Activated CD4-positive, alpha-beta memory T cell treated with anti-CD3 and anti-CD28 coated beads for 36 hours (primary cell): ENCODE measurements at regions not wholly inside any gene's neighbourhood (a gene's known extent, or its start where the extent isn't known, plus 50 kb on each side); places are given as distances from the start of the nearest gene placed in this dataset.

Experiments
- CTCF ChIA-PET: fragments of 350-600 bp; sonication (Branson Sonifier 250); formaldehyde crosslinking; loops from one replicate; lab custom pipeline; 2021; ENCODE audit warnings: antibody characterized with exemption, inconsistent platforms; lab: Charles Lee
- POLR2A ChIA-PET: fragments of 350-600 bp; sonication (Branson Sonifier 250); formaldehyde crosslinking; loops from one replicate; lab custom pipeline; 2021; ENCODE audit warnings: antibody characterized with exemption; lab: Charles Lee
- DNase-seq: peaks from one replicate; pipeline ENCODE4 v3.0.0-alpha.2; 2020
- H3K27ac Mint-ChIP-seq: one replicate; pipeline ENCODE4 v1.8.0; 2021; ENCODE audit warnings: mixed read lengths
- H3K27me3 Mint-ChIP-seq: one replicate; pipeline ENCODE4 v1.8.0; 2021; ENCODE audit warnings: mixed read lengths
- H3K36me3 Mint-ChIP-seq: one replicate; pipeline ENCODE4 v1.8.0; 2021; ENCODE audit warnings: mixed read lengths
- H3K4me1 Mint-ChIP-seq: one replicate; pipeline ENCODE4 v1.8.0; 2021; ENCODE audit warnings: low read depth, mixed read lengths
- H3K4me3 Mint-ChIP-seq: one replicate; pipeline ENCODE4 v1.8.0; 2021; ENCODE audit warnings: mild to moderate bottlenecking, mixed read lengths
- H3K9me3 Mint-ChIP-seq: one replicate; pipeline ENCODE4 v1.8.0; 2021; ENCODE audit warnings: mixed read lengths
- intact Hi-C: fragments of 100-400 bp; cut with micrococcal nuclease; formaldehyde crosslinking; loops from one replicate; pipeline ENCODE4 v1.15.1; 2023

DNA sequence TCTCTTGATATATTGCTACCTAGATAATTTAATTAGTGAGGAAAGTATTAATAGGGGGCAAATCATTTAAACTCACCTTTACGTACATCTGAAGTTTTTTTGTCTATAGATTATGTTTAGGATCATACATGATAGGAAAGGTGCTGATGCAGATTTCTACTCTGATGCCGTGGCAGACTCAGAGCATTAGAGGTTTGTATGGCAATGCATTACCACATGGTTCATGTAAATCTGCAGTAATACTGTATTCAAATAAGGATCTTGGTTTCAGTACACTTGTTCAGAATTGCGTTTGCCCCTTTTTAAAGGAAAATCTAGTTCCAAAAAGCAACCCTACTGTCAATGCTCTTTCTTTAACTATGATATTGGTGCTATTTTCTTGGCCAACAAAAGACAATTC is 288.3 kb downstream of the PTPRC start:
- ChIA-PET CTCF (no interaction called here), POLR2A (no interaction called here)
- Mint-ChIP-seq H3K27ac (no peak overlapping the region), H3K9me3 (no peaks in the 10 kb centered on the region), H3K27me3 (no peaks in the 10 kb centered on the region), H3K36me3 (no peaks in the 10 kb centered on the region), H3K4me3 (no peak overlapping the region), H3K4me1 (peaks cover 42% of the 10 kb centered on the region)
- no peak for DNase-seq
- intact Hi-C loops = no loop called here

DNA sequence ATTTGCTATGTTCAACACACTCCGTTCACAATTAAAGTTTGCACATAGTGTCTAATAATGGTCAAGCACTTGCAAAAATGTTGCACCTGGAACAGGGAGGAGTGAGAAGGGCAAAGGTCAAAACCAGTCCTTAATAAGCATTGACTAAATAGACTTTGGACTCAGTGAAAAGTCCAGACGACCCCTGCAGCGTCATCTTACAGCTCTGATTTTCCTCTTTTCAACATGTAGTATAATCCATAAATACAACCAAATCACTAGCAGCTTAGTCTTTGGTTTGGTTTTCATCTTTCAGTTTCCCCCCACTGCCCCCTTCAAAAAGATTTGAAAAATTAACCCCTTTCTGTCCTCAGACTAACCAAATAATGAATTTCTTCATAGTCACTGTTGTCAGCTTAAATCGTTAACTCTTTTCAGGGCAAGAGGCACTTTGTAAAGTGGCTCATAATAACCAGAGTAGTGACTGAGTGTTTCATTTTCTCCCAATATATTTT is 290.3 kb downstream of the PTPRC start:
- peak overlapping the region; percentile 1 for H3K4me3 Mint-ChIP-seq

DNA sequence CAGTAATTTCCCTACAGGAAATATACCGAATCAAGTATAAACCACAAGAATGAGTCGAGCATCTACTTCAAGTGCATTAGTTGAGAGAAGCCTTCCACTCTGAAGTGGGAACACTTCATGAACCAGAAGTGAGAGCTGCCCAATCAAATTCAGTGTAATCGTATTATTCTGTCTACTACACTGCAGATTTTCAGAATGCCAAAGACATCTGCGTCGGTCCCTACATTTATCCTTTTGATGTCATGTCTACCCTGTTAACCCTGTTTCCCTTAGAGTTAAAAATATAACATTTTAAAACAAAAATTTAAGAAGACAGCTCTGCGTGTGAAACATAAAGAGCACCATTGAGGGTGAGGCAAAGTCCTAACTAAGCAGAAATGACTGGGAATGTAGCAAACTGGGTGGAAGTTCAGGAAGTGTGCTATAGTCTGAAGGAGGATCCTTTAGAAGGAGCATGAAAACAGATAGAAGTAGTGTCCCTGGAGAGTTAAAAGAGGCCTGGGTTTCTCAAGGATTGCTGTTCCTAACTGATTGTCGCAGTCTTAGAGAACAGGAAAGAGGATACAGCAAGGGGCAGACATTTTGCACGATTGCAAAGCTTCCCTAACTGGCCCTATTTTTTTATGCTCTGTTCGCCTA is 291.2 kb downstream of the PTPRC start:
- H3K4me1 Mint-ChIP-seq = peaks cover 33% of the 10 kb centered on the region
- no peaks in the 10 kb centered on the region for H3K36me3 Mint-ChIP-seq
- H3K27me3 Mint-ChIP-seq = no peaks in the 10 kb centered on the region
- no peaks in the 10 kb centered on the region for H3K9me3 Mint-ChIP-seq
- DNase-seq = no peak
- H3K4me3 Mint-ChIP-seq = peak overlapping the region; percentile 52
- ChIA-PET CTCF (no interaction called here), POLR2A (interaction anchor here (0.7 kb wide), 1 partner anchor 11 kb away, joined by 3 read pairs; no protein-coding TSS in a partner anchor)
- intact Hi-C loops = loop anchor here (10.0 kb wide), 1 partner anchor 765 kb away; no protein-coding TSS in a partner anchor
- peak overlapping the region; percentile 12 for H3K27ac Mint-ChIP-seq

More for the DNA sequence above, 290.3 kb downstream of the PTPRC start:
- Mint-ChIP-seq H3K27ac (no peak overlapping the region), H3K27me3 (no peaks in the 10 kb centered on the region), H3K9me3 (no peaks in the 10 kb centered on the region), H3K36me3 (no peaks in the 10 kb centered on the region), H3K4me1 (peaks cover 37% of the 10 kb centered on the region)
- intact Hi-C loops = no loop called here
- CTCF ChIA-PET = interaction anchor here (0.7 kb wide), 2 partner anchors 21 to 184 kb away, joined by 3 read pairs; no protein-coding TSS in a partner anchor
- POLR2A ChIA-PET = no interaction called here
- DNase-seq = no peak

DNA sequence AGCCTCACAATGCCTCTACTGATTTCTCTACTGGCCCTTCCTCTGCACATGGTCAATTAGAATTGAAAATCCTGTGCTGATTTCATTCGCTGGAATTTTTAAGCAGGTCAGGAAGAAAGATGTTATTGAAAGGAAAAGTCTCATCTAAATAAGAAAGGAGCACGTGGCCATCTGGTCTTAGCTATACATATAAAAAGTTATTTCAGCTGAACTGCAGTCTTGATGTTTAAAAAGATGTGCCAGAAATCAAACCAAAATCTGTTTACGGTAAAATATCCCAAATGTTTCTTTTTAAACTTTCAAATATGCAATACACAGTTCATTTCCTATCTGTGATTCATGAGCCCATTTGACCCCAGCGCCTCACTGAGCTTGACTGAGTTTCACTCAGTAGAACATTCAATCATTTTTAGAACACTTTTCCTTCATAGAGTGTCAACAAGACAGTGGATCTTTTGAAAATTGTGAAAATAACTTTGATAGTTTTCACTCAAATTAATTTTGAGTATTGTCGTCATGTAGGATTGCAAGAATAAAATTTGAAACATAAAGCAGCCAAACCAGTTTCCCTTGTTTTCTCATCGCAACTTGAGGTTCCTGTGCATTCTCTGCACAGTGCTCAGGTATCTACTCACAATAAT is 293.6 kb downstream of the PTPRC start:
- no peaks in the 10 kb centered on the region for H3K36me3 Mint-ChIP-seq
- CTCF ChIA-PET = no interaction called here
- intact Hi-C loops = loop anchor here (10.0 kb wide), 1 partner anchor 768 kb away; no protein-coding TSS in a partner anchor

DNA sequence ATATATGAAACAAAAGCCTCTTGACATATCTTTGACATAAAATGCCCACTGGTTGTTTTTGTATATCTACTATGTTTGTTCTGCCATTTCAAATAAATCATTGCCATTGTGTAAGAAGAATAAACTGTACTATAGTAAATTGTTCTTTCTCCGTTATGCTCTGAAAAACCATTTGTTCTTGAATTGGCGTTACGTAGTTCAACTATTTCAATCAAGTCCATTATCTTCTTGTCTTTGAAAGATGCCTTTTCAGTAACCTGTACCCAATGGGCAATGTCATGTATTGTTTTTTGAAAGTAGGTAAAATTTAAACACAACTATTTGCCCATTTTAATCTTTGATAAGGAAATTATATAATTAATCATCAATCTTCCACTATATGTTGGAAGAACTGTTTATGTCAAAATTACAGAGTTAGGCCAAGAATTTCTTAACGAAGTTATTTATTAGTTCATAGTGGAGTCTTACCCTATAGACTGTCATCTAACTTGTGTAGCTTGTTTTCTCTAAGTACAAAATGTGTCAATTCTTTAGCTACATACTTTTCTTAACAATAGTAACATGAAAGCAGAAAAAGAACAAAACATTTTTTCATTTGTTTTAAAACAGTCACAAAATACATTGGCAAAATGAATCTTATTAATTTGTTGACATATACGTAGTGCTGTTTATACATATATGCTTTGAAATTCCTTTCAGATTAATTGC is 294.8 kb downstream of the PTPRC start:
- H3K4me1 Mint-ChIP-seq = peaks cover 42% of the 10 kb centered on the region
- ChIA-PET POLR2A (no interaction called here), CTCF (no interaction called here)
- H3K27me3 Mint-ChIP-seq = no peaks in the 10 kb centered on the region
- peak overlapping the region; percentile 21 for H3K4me3 Mint-ChIP-seq
- DNase-seq = no peak
- intact Hi-C loops = loop anchor here (10.0 kb wide), 1 partner anchor 769 kb away; no protein-coding TSS in a partner anchor
- H3K27ac Mint-ChIP-seq = peak overlapping the region; percentile 7
- H3K9me3 Mint-ChIP-seq = no peaks in the 10 kb centered on the region
- no peaks in the 10 kb centered on the region for H3K36me3 Mint-ChIP-seq

More for the DNA sequence above, 293.6 kb downstream of the PTPRC start:
- POLR2A ChIA-PET = no interaction called here
- Mint-ChIP-seq H3K9me3 (no peaks in the 10 kb centered on the region), H3K4me3 (peak overlapping the region; percentile 29), H3K27ac (peak overlapping the region; percentile 1), H3K4me1 (peaks cover 38% of the 10 kb centered on the region), H3K27me3 (no peaks in the 10 kb centered on the region)
- no peak for DNase-seq

DNA sequence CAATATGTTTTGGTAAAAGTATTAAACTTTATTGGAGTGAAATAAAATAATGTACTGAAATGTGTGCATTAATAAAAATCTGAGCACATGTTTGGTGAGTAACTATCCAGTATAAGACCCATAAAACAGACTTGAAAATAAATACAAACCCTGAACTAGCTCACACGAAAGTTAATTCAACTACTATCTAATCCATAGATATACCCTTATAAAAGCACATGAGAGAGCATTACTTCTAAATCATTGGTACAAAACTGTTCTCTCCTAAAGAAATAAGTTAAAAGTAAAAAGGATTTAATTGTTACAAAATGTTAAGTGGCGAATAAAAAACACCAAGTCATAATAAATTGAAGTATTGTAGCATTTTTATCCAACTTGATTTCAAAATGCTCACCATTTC is 295.6 kb downstream of the PTPRC start:
- Mint-ChIP-seq H3K4me1 (peaks cover 37% of the 10 kb centered on the region), H3K27ac (peak overlapping the region; percentile 43), H3K4me3 (no peak overlapping the region), H3K27me3 (no peaks in the 10 kb centered on the region), H3K36me3 (no peaks in the 10 kb centered on the region), H3K9me3 (no peaks in the 10 kb centered on the region)
- CTCF ChIA-PET = no interaction called here
- no peak for DNase-seq
- intact Hi-C loops = loop anchor here (10.0 kb wide), 1 partner anchor 770 kb away; no protein-coding TSS in a partner anchor
- POLR2A ChIA-PET = no interaction called here

DNA sequence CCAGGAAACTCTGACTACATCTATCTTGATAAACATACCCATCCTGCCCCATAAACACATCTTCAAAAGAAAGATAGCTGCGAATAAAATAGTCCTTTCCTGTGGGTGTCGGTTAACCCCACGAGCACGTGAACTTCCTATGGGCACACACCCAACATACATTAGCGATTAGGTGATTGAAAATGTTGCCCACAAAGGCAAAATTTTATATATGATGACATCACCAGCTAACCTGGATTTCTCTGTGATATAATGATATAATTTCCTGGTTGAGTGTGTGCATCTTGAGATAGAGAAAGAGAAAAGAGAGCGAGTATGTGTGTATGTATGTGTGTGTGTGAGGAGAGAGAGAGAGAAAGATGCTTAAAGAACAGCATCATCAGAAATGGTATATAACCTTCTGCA is 296.1 kb downstream of the PTPRC start:
- peak; percentile 69 for DNase-seq
- Mint-ChIP-seq H3K4me1 (peaks cover 33% of the 10 kb centered on the region), H3K9me3 (no peaks in the 10 kb centered on the region), H3K36me3 (no peaks in the 10 kb centered on the region), H3K4me3 (no peak overlapping the region), H3K27ac (no peak overlapping the region), H3K27me3 (no peaks in the 10 kb centered on the region)
- ChIA-PET CTCF (no interaction called here), POLR2A (interaction anchor here (1.0 kb wide), 1 partner anchor 9 kb away, joined by 3 read pairs; no protein-coding TSS in a partner anchor)
- intact Hi-C loops = loop anchor here (1.0 to 10.0 kb wide), 10 partner anchors 13 to 1158 kb away; partner anchors contain the start of gene DENND1B

DNA sequence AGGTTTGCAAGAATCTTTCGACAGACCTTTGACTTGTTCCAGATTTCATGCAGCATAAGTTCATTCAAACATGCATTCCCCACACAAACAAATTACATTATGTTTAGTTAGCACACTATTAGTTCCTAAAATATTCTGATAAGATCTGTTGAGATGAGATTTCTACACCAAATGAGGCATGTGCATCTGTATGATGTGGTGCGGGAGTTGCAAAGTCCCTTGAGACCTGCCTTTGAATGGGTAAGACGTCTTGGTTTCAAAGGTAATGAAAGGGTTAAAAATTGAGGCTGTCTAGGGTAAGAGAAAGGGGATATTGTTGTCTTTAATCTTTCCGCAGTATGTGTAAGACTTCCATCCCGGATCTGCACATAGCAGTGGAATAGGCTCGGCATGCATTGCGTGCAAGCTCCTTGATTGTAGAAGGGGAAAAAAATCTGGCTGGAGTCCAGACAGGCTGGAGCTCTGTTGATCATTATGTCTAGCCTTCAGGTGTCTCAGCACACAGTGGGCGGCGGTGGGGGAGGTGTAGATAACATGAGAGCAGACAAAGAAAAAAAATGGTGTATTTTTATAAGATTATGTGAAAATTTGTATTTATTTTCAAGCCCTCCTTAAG is 296.6 kb downstream of the PTPRC start:
- peaks cover under 1% of the 10 kb centered on the region for H3K9me3 Mint-ChIP-seq
- H3K36me3 Mint-ChIP-seq = no peaks in the 10 kb centered on the region
- no peak overlapping the region for H3K27ac Mint-ChIP-seq
- peaks cover 28% of the 10 kb centered on the region for H3K4me1 Mint-ChIP-seq
- H3K27me3 Mint-ChIP-seq = no peaks in the 10 kb centered on the region
- DNase-seq = peak; percentile 62
- intact Hi-C loops = loop anchor here (1.0 to 10.0 kb wide), 10 partner anchors 13 to 1158 kb away; partner anchors contain the start of gene DENND1B
- CTCF ChIA-PET = no interaction called here
- H3K4me3 Mint-ChIP-seq = no peak overlapping the region
- POLR2A ChIA-PET = interaction anchor here (1.0 kb wide), 1 partner anchor 10 kb away, joined by 3 read pairs; no protein-coding TSS in a partner anchor

DNA sequence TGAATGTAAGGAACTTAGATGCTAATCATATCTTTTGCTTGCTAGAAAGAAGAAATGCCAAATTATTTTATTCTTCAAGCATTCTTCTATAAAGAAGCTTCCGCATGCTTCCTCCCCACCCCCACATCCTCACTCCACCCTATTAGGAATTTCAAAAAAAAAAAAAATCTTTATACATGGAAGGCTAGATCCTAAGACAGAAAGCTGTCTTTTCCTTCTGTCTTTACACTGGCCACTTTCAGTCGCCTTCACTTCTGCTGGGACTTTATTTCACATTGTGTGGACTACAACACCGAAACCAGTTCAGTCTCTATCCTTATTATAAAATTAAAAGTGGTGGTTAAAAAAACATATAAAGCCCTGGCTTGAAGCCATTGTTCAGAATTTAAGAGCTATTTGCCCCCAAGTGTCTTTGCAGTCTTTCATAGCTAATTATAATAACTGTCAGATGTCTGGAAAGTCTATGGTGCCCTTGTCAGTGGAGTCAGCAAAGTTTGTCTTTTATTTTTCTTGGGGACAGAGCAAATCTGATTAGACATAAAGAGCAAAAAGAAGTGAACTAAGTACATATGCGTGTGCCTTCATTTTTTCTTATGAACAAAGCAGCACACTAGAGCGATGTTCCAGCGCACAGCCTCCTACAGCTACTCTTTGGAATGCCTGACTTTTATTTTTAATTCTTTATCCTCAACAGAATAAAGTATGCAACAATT is 297.7 kb downstream of the PTPRC start:
- DNase-seq = no peak
- H3K27me3 Mint-ChIP-seq = no peaks in the 10 kb centered on the region
- ChIA-PET CTCF (interaction anchor here (0.6 to 1.3 kb wide), 5 partner anchors 11 to 497 kb away, joined by 3 to 5 read pairs (median 3); no protein-coding TSS in a partner anchor), POLR2A (interaction anchor here (0.8 to 1.4 kb wide), 5 partner anchors 11 to 138 kb away, joined by 3 to 5 read pairs (median 4); no protein-coding TSS in a partner anchor)
- no peaks in the 10 kb centered on the region for H3K36me3 Mint-ChIP-seq
- peak overlapping the region; percentile 84 for H3K4me3 Mint-ChIP-seq
- H3K27ac Mint-ChIP-seq = peak overlapping the region; percentile 77
- intact Hi-C loops = loop anchor here (5.0 to 10.0 kb wide), 9 partner anchors 54 to 1159 kb away; partner anchors contain the start of gene DENND1B
- H3K9me3 Mint-ChIP-seq = peaks cover 2% of the 10 kb centered on the region
- H3K4me1 Mint-ChIP-seq = peaks cover 26% of the 10 kb centered on the region

DNA sequence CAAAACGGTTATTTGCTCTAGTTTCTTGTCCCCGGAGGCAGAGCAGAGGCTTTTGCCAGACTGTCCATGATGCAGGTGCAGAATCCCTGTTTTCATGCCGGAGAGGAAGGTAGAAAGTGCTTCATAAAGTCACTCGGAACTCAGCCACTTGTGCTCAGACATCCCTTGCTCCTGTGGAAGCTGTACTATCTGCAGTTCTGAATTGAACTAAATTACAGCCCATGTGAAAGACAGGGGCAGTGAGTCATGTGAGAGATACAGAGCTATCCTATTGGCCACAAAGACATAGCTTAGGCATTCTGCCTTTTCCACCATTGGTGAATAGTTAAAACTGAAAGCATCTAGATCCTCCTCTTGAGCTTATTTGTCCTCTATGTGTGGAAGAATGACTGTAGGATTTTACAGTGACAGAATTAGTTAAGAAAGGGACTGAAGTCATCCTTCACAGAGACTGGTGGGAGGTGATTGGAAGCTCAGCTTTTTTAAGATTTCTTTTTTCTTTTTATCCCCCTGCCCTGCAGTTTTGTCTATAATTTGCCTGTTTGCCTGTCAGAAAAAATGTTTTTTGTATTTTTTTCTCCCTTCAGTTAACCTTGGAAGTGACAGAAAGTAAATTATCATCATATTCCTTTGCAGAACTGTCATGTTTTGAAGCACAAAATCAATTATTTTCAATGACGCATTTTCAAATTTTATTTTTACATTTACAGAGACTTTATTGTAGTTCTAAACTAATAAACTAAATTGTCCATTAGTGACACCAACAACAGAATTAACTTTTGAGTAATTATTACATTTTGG is 298.6 kb downstream of the PTPRC start:
- POLR2A ChIA-PET = interaction anchor here (0.7 to 1.4 kb wide), 5 partner anchors 11 to 137 kb away, joined by 3 to 5 read pairs (median 3); no protein-coding TSS in a partner anchor
- Mint-ChIP-seq H3K9me3 (peaks cover 2% of the 10 kb centered on the region), H3K27me3 (no peaks in the 10 kb centered on the region), H3K36me3 (no peaks in the 10 kb centered on the region), H3K4me1 (peaks cover 23% of the 10 kb centered on the region), H3K4me3 (peak overlapping the region; percentile 84), H3K27ac (peak overlapping the region; percentile 77)
- peak; percentile 53 for DNase-seq
- intact Hi-C loops = loop anchor here (2.0 to 10.0 kb wide), 10 partner anchors 21 to 1160 kb away; partner anchors contain the start of gene DENND1B
- CTCF ChIA-PET = interaction anchor here (0.6 to 1.3 kb wide), 6 partner anchors 12 to 496 kb away, joined by 3 to 5 read pairs (median 4); no protein-coding TSS in a partner anchor
